CD14-positive monocyte (primary cell): ENCODE measurements at regions not wholly inside any gene's neighbourhood (a gene's known extent, or its start where the extent isn't known, plus 50 kb on each side); places are given as distances from the start of the nearest gene placed in this dataset.

Source experiments
- DNase-seq, 3 donors: peaks; one replicate each; pipeline ENCODE4 v3.0.0-alpha.2; 2011 to 2022
- H2AFZ ChIP-seq: 2 replicates; pipeline ENCODE4 v1.6.0; 2012; ENCODE audit warnings: mild to moderate bottlenecking, low read depth, low read length, inconsistent platforms; ENCODE audit not compliant: insufficient read depth, poor library complexity, severe bottlenecking
- H3K27ac ChIP-seq, 2 donors: 1 replicate in 1 of 2; 2 replicates in 1 of 2; pipeline ENCODE4 v1.5.1; 2012 to 2013; ENCODE audit warnings: low read length in 2 of 2, control low read depth in 1 of 2, inconsistent platforms in 1 of 2, low read depth in 1 of 2, mild to moderate bottlenecking in 1 of 2
- H3K27me3 ChIP-seq, 2 donors: one replicate each; pipeline versions ENCODE4 v1.6.0 to v1.6.1; 2011 to 2013; ENCODE audit warnings: low read length in 2 of 2; ENCODE audit not compliant: control insufficient read depth in 2 of 2, insufficient read depth in 2 of 2
- H3K36me3 ChIP-seq, 2 donors: replicated peaks in 1 of 2; 1 replicate in 1 of 2; 2 replicates in 1 of 2; pipeline versions ENCODE4 v1.5.1 to v1.6.1; 2012 to 2013; ENCODE audit warnings: low read length in 2 of 2, control low read depth in 1 of 2, inconsistent platforms in 1 of 2, mild to moderate bottlenecking in 1 of 2; ENCODE audit not compliant: insufficient read depth in 2 of 2, control insufficient read depth in 1 of 2
- H3K4me1 ChIP-seq, 2 donors: 1 replicate in 1 of 2; 2 replicates in 1 of 2; pipeline versions ENCODE4 v1.5.1 to v1.6.1; 2012 to 2013; ENCODE audit warnings: low read length in 2 of 2, control low read depth in 1 of 2, inconsistent platforms in 1 of 2, mild to moderate bottlenecking in 1 of 2, moderate library complexity in 1 of 2; ENCODE audit not compliant: insufficient read depth in 2 of 2, control insufficient read depth in 1 of 2
- H3K4me2 ChIP-seq: replicated peaks from 2 replicates; pipeline ENCODE3; 2012; ENCODE audit warnings: low read length, moderate library complexity, mild to moderate bottlenecking; ENCODE audit not compliant: poor library complexity, severe bottlenecking; ENCODE audit errors: extremely low read depth
- H3K4me3 ChIP-seq, 3 experiments: fragments of 200-600 bp in 1 of 3; sonication (generic) in 1 of 3; replicated peaks in 1 of 3; 1 replicate in 2 of 3; 2 replicates in 1 of 3; pipeline ENCODE4 v1.5.1; 2011 to 2013; ENCODE audit warnings: low read length in 3 of 3, mild to moderate bottlenecking in 3 of 3, control low read depth in 2 of 3, low read depth in 2 of 3, inconsistent platforms in 1 of 3, moderate library complexity in 1 of 3
- H3K79me2 ChIP-seq: 2 replicates; pipeline ENCODE4 v1.6.0; 2012; ENCODE audit warnings: mild to moderate bottlenecking, control low read depth, inconsistent platforms, low read length, moderate library complexity; ENCODE audit not compliant: insufficient read depth
- H3K9ac ChIP-seq: 2 replicates; pipeline ENCODE4 v1.6.0; 2017; ENCODE audit warnings: low read length, mild to moderate bottlenecking; ENCODE audit not compliant: insufficient read depth, poor library complexity, severe bottlenecking
- H3K9me3 ChIP-seq, 2 donors: replicated peaks in 1 of 2; 1 replicate in 1 of 2; 2 replicates in 1 of 2; pipeline versions ENCODE4 v1.5.1 to v1.6.1; 2012 to 2013; ENCODE audit warnings: low read length in 2 of 2, control low read depth in 1 of 2; ENCODE audit not compliant: control insufficient read depth in 1 of 2, insufficient read depth in 1 of 2
- H4K20me1 ChIP-seq: 2 replicates; pipeline ENCODE4 v1.6.0; 2012; ENCODE audit warnings: mild to moderate bottlenecking, low read length, control low read depth, moderate library complexity; ENCODE audit not compliant: insufficient read depth
- H3K27ac Mint-ChIP-seq, 7 donors: one replicate each; pipeline ENCODE4 v1.8.0; 2020; ENCODE audit warnings: mild to moderate bottlenecking in 7 of 7, mixed read lengths in 7 of 7, moderate library complexity in 6 of 7, inconsistent platforms in 2 of 7
- H3K27me3 Mint-ChIP-seq, 3 donors: one replicate each; pipeline ENCODE4 v1.8.0; 2021 to 2022; ENCODE audit warnings: low read depth in 3 of 3, mild to moderate bottlenecking in 3 of 3, mixed read lengths in 3 of 3, moderate library complexity in 3 of 3, inconsistent platforms in 1 of 3
- H3K36me3 Mint-ChIP-seq, 2 donors: one replicate each; pipeline ENCODE4 v1.8.0; 2020; ENCODE audit warnings: mixed read lengths in 2 of 2, inconsistent platforms in 1 of 2, mild to moderate bottlenecking in 1 of 2
- H3K4me1 Mint-ChIP-seq: one replicate; pipeline ENCODE4 v1.8.0; 2020; ENCODE audit warnings: mild to moderate bottlenecking, mixed read lengths
- H3K4me3 Mint-ChIP-seq, 2 donors: one replicate each; pipeline ENCODE4 v1.8.0; 2020; ENCODE audit warnings: mild to moderate bottlenecking in 2 of 2, mixed read lengths in 2 of 2, moderate library complexity in 1 of 2
- H3K9me3 Mint-ChIP-seq, 7 donors: one replicate each; pipeline ENCODE4 v1.8.0; 2020 to 2022; ENCODE audit warnings: mixed read lengths in 7 of 7, mild to moderate bottlenecking in 6 of 7, moderate library complexity in 6 of 7, inconsistent platforms in 2 of 7
- WGBS: methylation state at CpG from one replicate; pipeline ENCODE4 v1.1.5; 2013; ENCODE audit warnings: missing lambda C conversion rate; ENCODE audit not compliant: insufficient coverage; 5-methylcytosine and 5-hydroxymethylcytosine counted together
- intact Hi-C, 2 donors: fragments of 100-400 bp; cut with micrococcal nuclease; formaldehyde crosslinking; loops; one replicate each; pipeline versions ENCODE4 v1.15.0 to v1.15.1; 2023
- TF ChIP-seq, protein P1 (sequence below): fragments of 200-600 bp; IDR thresholded peaks from one replicate; pipeline ENCODE4 v1.8.0; 2022; ENCODE audit warnings: antibody characterized with exemption, mild to moderate bottlenecking

DNA sequence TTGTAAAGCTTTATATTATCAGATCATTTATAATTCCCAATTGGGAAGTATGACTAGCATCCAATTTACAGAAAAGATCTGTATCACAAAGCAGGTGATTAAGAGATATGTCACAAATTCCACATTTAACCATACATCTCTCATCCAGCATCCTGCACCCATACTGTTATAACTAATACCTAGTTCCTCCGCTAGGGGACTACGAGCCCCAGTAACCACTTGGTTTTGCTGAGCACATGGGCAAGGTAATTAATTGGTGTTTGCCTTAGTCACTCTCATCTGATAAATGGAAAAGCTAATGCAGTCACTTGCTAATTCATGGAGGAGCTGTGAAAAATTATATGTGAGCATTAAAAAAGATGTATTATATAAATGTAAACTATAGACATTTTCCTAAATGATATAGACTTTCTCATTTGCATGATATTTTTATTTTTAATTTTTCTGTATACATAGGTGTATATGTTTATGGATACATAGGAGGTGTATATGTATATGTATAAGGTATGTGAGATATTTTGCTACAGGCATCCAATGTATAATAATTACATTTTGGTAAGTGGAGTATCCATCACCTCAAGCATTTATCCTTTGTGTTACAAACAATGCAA is 1031.8 kb downstream of the GALC start:
- Histone ChIP-seq H3K9me3 (peaks cover 4 to 10% of the 10 kb centered on the region in 2 donors), H3K27ac (no peak overlapping the region), H3K36me3 (no peaks in the 10 kb centered on the region), H2AFZ (no peak overlapping the region), H3K79me2 (no peaks in the 10 kb centered on the region), H3K4me1 (no peaks in the 10 kb centered on the region), H3K4me3 (no peak overlapping the region), H3K9ac (no peak overlapping the region), H3K4me2 (no peak overlapping the region), H3K27me3 (no peaks in the 10 kb centered on the region), H4K20me1 (no peaks in the 10 kb centered on the region)
- intact Hi-C loops = no loop called here
- DNase-seq = no peak
- Mint-ChIP-seq H3K36me3 (no peaks in the 10 kb centered on the region), H3K9me3 (peaks cover 0 to 11% (median 5%) of the 10 kb centered on the region in 7 donors), H3K4me3 (no peak overlapping the region), H3K4me1 (no peaks in the 10 kb centered on the region), H3K27ac (no peak overlapping the region), H3K27me3 (no peaks in the 10 kb centered on the region)
- TF ChIP-seq, protein P1, sequence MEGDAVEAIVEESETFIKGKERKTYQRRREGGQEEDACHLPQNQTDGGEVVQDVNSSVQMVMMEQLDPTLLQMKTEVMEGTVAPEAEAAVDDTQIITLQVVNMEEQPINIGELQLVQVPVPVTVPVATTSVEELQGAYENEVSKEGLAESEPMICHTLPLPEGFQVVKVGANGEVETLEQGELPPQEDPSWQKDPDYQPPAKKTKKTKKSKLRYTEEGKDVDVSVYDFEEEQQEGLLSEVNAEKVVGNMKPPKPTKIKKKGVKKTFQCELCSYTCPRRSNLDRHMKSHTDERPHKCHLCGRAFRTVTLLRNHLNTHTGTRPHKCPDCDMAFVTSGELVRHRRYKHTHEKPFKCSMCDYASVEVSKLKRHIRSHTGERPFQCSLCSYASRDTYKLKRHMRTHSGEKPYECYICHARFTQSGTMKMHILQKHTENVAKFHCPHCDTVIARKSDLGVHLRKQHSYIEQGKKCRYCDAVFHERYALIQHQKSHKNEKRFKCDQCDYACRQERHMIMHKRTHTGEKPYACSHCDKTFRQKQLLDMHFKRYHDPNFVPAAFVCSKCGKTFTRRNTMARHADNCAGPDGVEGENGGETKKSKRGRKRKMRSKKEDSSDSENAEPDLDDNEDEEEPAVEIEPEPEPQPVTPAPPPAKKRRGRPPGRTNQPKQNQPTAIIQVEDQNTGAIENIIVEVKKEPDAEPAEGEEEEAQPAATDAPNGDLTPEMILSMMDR = no peak
- no CpG with 5 or more reads among the region's 2 CpGs for WGBS

DNA sequence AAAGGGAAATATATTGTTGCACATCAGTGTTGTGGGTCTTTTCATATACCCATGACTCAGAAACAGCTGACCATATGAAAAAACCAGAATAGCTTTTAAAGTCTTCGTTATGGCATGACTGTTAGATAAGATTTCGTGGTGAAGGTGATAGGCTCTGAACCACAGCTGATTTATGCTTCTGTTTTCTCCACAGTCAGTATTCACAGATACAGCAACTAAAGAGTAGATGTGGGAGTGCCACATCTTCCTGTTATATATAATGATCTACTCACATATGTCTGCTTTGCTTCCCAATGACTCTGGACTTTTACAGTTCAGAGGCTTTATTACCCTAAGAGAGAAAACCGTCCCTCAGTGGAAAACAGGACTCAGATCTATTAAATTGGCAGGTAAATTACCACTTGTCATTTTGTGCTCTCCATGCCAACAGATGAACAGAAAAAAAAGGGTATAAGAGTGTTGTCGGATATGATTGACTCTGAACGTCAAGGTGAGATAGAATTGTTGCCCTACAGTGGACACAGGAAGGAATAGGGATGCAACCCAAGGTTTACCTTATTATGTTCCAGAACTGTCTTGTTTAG is 1037.1 kb downstream of the GALC start:
- DNase-seq = no peak
- H4K20me1 ChIP-seq = no peaks in the 10 kb centered on the region

More for the DNA sequence above, 1037.1 kb downstream of the GALC start:
- TF ChIP-seq, protein P1 = no peak
- no peaks in the 10 kb centered on the region for H3K9me3 ChIP-seq
- H3K4me3 ChIP-seq = no peak overlapping the region
- Mint-ChIP-seq H3K9me3 (peaks cover 0 to 3% (median 0%) of the 10 kb centered on the region in 7 donors), H3K27me3 (no peaks in the 10 kb centered on the region), H3K36me3 (no peaks in the 10 kb centered on the region), H3K4me3 (no peak overlapping the region), H3K27ac (no peak overlapping the region), H3K4me1 (no peaks in the 10 kb centered on the region)
- no peak overlapping the region for H3K27ac ChIP-seq
- intact Hi-C loops = no loop called here
- no peak overlapping the region for H2AFZ ChIP-seq
- no peaks in the 10 kb centered on the region for H3K79me2 ChIP-seq
- H3K27me3 ChIP-seq = no peaks in the 10 kb centered on the region
- no peak overlapping the region for H3K9ac ChIP-seq
- no peaks in the 10 kb centered on the region for H3K4me1 ChIP-seq
- no peak overlapping the region for H3K4me2 ChIP-seq
- WGBS = 88% methylated on average over 2 of the region's 5 CpGs
- H3K36me3 ChIP-seq = no peaks in the 10 kb centered on the region
